SHP77 (cell line): ENCODE measurements at regions not wholly inside any gene's neighbourhood (a gene's known extent, or its start where the extent isn't known, plus 50 kb on each side); places are given as distances from the start of the nearest gene placed in this dataset.
"Not testable (repeated sequence)": the region's sequence is repeated elsewhere in the genome, so short reads cannot be mapped to it uniquely, and the experiment has no call there.

Experiments
- DNase-seq, 2 experiments: peaks; one replicate each; lab custom pipeline; 2025; lab: John Stamatoyannopoulos, UW

DNA sequence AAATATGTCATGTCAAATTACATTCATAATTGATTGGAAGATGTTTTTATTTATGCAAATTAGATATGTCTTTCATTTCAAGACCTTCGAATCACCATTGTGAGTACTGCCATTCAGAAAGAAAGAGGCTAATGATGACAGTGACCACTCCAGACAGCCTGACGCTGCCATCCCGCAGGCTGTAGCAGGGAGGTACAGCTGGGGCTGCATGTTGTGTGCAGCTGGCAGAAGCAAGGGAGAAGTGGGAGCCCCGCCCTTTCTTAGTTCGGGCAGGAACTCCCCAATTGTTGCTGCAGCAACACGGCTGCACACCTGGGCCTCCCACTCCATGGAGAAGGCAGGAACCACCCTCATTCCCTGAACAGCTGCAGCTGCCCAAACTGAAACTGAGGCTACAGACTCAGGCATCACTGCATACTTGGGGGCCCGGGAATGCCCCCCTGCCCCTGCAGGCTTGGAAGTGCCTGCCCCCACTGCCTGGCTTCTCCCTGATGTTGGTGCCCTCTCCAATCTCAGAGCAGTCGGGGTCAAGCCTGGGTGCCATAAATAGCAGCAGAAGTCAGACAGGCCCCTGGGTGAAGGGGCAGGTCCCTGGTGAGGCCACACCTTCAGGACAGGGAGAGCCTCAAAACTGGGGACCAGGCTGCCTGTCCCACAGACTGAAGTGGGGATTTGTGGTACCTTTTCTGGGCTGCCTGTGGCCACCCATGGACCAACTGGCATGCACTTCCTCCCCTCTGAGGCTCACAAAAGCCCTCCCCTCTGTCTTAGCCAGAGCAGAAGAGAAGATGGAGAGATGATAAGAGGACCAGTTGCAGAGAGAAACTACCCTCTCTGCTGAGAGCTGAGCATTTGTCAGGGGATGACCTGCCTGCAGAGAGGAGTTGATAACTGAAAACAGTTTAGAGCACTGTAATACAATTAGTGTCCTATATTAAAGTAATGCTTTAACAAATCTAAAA is 964.6 kb downstream of the SI start:
- DNase-seq, result peak; percentile 19 to 50

GRCh38 chr3:164096352-164096751 is 981.9 kb downstream of the SI start:
- no peak for DNase-seq

DNA sequence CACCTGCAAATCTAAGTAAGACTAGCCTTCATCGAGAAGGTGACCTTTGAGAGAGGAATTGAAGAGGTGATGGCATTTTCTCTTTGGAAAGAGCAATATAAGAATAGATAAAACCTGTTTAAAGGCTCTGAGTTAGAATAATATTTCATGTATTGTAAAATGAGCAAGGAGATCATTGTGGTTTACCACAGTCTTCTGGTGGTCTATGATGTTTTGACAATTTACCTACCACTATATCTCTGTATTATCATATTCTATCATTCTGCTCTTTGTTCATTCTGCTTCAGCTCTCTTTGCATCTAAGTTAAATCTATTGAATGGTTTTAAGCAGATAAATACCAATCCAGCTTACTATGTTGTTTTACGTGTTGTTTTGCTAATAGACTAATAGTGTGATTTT is 982.3 kb downstream of the SI start:
- no peak for DNase-seq

- DNase-seq, result no peak
These were observed 983.0 kb downstream of the SI start for GRCh38 chr3:164095279-164095678.

DNA sequence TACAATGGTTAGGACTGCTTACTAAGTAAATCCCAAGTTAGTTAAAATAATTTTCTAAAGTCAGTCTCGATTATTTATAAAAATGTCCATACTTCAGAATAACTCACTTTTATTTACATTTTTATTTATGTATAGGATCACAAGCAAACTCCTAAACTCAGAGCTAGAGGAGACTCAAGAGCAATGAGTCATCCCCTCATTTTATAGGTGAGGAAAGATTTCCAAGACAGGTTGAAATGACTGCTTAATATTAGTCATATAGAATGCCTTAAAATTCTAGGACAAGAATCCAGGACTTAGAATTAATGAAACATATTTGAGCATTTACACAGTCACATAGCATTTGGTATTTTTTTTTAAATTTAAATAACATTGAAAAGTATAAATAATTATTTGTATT is 983.8 kb downstream of the SI start:
- no peak for DNase-seq

GRCh38 chr3:164080208-164080607 is 998.1 kb downstream of the SI start:
- no peak for DNase-seq

DNA sequence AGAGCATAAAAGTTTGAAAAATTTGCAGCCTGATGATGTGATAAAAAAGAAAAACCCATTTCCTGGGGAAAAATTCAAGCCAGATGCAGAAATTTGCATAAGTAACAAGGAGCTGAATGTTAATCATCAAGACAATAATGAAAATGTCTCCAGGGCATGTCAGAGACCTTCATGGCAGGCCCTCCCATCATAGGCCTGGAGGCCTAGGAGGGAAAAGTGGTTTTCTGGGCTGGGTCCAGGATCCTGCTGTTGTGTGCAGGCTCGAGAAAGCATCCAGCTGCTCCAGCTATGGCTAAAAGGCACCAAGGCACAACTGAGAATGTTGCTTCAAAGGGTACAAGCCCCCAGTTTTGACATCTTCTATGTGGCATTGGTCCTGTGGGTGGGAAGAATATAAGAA is 1014.0 kb downstream of the SI start:
- no peak for DNase-seq

GRCh38 chr3:164060923-164061322 is 1017.4 kb downstream of the SI start:
- no peak for DNase-seq

- no peak for DNase-seq
These were observed 1028.4 kb downstream of the SI start for GRCh38 chr3:164049847-164050246.

DNA sequence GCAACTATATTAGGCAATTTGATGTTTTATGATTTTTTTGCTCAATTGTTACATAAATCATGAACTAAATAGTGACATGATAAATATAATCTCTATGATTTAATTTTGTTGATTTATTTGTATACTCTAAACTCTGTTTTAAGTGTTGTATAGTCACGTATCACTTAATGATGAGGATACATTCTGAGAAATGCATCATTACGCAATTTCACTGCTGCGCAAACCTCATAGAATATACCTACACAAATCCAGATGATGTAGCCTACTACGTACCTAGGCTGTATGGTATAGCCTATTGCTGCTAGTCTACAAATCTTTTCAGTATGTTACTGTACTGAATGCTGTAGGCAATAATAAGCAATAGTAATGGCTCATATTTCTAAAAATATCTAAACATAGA is 1029.8 kb downstream of the SI start:
- DNase-seq, result no peak

GRCh38 chr3:164040991-164041390 is 1037.3 kb downstream of the SI start:
- no peak for DNase-seq

GRCh38 chr3:164030194-164030593 is 1048.1 kb downstream of the SI start:
- no peak for DNase-seq

GRCh38 chr3:164024786-164025185 is 1053.5 kb downstream of the SI start:
- no peak for DNase-seq

DNA sequence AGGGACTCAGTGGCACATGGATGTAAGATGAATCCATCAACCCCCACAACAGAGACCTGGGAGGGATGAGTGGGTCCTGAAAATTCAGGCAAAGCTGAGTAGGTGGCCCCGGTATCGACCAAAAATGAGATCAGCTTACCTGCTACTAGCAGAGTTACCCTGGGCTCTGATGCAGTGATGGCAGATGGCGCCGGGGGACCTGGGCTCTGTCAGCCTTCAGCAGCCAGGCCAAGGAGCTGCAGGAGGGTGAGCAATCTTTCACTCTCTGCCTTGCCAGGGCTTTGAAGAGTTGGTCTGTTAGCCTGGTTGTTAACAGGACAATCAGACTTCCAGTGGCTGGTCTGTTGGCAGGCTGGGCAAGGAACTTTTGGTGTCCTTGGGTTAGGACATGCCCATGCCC is 1054.8 kb downstream of the SI start:
- DNase-seq, result no peak

GRCh38 chr3:164018500-164018899 is 1059.8 kb downstream of the SI start:
- no peak for DNase-seq

- no peak for DNase-seq
These were observed 1070.5 kb downstream of the SI start for GRCh38 chr3:164007765-164008164.

GRCh38 chr3:164004205-164004604 is 1074.1 kb downstream of the SI start:
- no peak for DNase-seq

DNA sequence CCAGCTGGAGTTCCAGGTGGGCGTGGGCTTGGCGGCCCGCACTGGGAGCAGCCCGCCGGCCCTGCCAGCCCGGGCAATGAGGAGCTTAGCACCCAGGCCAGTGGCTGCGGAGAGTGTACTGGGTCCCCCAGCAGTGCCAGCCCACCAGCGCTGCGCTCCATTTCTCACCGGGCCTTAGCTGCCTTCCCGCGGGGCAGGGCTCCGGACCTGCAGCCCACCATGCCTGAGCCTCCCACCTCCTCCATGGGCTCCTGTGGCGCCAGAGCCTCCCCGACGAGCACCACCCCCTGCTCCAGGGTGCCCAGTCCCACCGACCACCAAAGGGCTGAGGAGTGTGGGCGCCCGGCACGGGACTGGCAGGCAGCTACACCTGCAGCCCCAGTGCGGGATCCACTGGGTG is 1075.3 kb downstream of the SI start:
- DNase-seq, result not testable (repeated sequence)

DNA sequence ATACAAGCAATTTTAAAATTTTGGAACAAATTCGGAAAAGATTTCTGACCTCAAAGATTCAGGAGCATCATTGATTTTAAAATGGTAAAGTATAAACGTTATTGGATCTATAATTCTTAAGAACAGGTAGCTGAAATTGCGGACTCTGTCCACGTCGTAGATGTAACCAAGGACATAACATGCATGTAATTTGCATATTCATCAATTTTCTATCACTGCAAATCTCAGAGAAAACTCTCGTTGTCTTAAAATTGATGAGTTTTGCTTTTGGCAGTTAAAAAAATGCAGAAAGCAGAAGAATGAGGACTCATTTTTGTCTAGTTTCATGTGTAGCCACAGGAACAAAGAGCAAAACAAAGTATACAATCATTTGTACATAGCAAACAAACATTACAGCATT is 1094.4 kb downstream of the SI start:
- DNase-seq, result no peak

- no peak for DNase-seq
These were observed 1106.4 kb downstream of the SI start for GRCh38 chr3:163971861-163972260.

DNA sequence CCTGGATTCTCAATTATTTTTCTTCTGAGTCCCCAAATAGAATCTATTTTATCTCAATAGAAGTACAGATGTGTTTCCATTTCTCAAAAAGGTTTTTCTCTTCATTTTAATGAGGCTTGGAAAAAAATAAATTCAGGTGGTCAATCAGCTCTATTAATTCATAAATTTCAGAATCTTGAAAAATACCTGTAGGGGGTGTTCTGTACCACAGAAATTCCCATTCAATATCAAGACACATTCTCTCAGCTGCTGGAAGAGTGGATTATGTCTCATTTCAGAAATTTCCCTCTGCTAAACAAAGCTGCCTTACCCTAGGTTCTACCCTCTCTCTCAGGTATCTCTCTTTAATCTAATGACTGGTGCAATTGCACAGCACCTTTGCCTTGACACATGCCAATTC is 1121.2 kb downstream of the SI start:
- no peak for DNase-seq

- DNase-seq, result no peak
These were observed 1124.8 kb downstream of the SI start for GRCh38 chr3:163953526-163953925.

- no peak for DNase-seq
These were observed 1125.8 kb downstream of the SI start for GRCh38 chr3:163952499-163952898.

GRCh38 chr3:163951397-163951987 is 1126.8 kb downstream of the SI start:
- no peak for DNase-seq
